Panc1 (cell line): ENCODE measurements at regions not wholly inside any gene's neighbourhood (a gene's known extent, or its start where the extent isn't known, plus 50 kb on each side); places are given as distances from the start of the nearest gene placed in this dataset.

Experiments used
- POLR2AphosphoS5 ChIP-seq: IDR thresholded peaks from 2 replicates; pipeline ENCODE4 v1.6.1; 2012; ENCODE audit warnings: mild to moderate bottlenecking, low read depth, low read length, moderate library complexity
- SIN3A ChIP-seq: IDR thresholded peaks from 2 replicates; pipeline ENCODE4 v1.6.1; 2012; ENCODE audit warnings: low read depth, mild to moderate bottlenecking, low read length, moderate library complexity, borderline replicate concordance; ENCODE audit not compliant: insufficient read depth
- TCF7L2 ChIP-seq: IDR thresholded peaks from 2 replicates; pipeline ENCODE4 v1.6.1; 2011; ENCODE audit warnings: mild to moderate bottlenecking, low read depth, low read length, inconsistent platforms
- TF ChIP-seq, protein P1 (sequence below): fragments of 450-650 bp; IDR thresholded peaks from 2 replicates; pipeline ENCODE4 v1.5.1; 2017; ENCODE audit warnings: mild to moderate bottlenecking
- TF ChIP-seq, protein P2 (sequence below), 2 experiments: IDR thresholded peaks; 2 replicates each; pipeline ENCODE4 v1.6.1; 2011 to 2012; ENCODE audit warnings: low read depth in 2 of 2, control low read depth in 1 of 2, low read length in 1 of 2, mild to moderate bottlenecking in 1 of 2, moderate library complexity in 1 of 2; ENCODE audit not compliant: insufficient read depth in 1 of 2

DNA sequence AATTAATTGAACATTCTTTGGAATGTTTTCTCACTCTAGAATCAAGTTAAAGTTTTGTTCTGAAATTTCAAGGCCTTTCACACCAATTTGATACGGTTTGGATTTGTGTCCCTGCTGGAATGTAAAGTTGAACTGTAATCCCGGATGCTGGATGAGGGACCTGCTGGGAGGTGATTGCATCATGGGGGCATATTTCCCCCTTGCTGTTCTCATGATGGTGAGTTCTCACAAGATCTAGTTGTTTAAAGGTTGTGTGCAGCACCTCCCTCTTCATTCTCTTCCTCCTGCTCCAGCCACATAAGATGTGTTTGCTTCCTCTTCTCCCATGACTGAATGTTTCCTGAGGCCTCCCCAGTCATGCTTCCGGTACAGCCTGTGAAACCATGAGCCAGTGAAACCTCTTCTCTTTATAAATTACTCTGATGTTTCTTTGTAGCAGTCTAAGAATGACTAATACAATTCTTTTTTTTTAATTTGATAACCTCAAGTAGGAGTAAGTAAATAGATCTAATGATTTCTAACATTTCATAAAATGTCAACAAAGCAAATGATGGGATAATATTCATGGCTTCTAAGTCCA lies 144.2 kb upstream of the CDH7 start:
- TF ChIP-seq POLR2AphosphoS5 (no peak), TCF7L2 (no peak), SIN3A (no peak)
- TF ChIP-seq, protein P1, sequence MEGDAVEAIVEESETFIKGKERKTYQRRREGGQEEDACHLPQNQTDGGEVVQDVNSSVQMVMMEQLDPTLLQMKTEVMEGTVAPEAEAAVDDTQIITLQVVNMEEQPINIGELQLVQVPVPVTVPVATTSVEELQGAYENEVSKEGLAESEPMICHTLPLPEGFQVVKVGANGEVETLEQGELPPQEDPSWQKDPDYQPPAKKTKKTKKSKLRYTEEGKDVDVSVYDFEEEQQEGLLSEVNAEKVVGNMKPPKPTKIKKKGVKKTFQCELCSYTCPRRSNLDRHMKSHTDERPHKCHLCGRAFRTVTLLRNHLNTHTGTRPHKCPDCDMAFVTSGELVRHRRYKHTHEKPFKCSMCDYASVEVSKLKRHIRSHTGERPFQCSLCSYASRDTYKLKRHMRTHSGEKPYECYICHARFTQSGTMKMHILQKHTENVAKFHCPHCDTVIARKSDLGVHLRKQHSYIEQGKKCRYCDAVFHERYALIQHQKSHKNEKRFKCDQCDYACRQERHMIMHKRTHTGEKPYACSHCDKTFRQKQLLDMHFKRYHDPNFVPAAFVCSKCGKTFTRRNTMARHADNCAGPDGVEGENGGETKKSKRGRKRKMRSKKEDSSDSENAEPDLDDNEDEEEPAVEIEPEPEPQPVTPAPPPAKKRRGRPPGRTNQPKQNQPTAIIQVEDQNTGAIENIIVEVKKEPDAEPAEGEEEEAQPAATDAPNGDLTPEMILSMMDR: no peak
- TF ChIP-seq, protein P2, sequence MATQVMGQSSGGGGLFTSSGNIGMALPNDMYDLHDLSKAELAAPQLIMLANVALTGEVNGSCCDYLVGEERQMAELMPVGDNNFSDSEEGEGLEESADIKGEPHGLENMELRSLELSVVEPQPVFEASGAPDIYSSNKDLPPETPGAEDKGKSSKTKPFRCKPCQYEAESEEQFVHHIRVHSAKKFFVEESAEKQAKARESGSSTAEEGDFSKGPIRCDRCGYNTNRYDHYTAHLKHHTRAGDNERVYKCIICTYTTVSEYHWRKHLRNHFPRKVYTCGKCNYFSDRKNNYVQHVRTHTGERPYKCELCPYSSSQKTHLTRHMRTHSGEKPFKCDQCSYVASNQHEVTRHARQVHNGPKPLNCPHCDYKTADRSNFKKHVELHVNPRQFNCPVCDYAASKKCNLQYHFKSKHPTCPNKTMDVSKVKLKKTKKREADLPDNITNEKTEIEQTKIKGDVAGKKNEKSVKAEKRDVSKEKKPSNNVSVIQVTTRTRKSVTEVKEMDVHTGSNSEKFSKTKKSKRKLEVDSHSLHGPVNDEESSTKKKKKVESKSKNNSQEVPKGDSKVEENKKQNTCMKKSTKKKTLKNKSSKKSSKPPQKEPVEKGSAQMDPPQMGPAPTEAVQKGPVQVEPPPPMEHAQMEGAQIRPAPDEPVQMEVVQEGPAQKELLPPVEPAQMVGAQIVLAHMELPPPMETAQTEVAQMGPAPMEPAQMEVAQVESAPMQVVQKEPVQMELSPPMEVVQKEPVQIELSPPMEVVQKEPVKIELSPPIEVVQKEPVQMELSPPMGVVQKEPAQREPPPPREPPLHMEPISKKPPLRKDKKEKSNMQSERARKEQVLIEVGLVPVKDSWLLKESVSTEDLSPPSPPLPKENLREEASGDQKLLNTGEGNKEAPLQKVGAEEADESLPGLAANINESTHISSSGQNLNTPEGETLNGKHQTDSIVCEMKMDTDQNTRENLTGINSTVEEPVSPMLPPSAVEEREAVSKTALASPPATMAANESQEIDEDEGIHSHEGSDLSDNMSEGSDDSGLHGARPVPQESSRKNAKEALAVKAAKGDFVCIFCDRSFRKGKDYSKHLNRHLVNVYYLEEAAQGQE (IDR thresholded peaks at IDR 0.05; ENCODE audit: insufficient read depth in 1 of 2, low read depth in 2 of 2, low read length in 1 of 2): no peak
